Ishikawa (cell line): ENCODE measurements at regions not wholly inside any gene's neighbourhood (a gene's known extent, or its start where the extent isn't known, plus 50 kb on each side); places are given as distances from the start of the nearest gene placed in this dataset.

Experiments used
- EP300 ChIP-seq: IDR thresholded peaks from 2 replicates; pipeline ENCODE4 v1.6.1; 2012; ENCODE audit warnings: borderline replicate concordance
- YY1 ChIP-seq: IDR thresholded peaks from 2 replicates; pipeline ENCODE4 v1.6.1; 2012; ENCODE audit warnings: low read depth
- TF ChIP-seq, protein P1 (sequence below): IDR thresholded peaks from 2 replicates; pipeline ENCODE4 v1.6.1; 2012
- TF ChIP-seq, protein P2 (sequence below): IDR thresholded peaks from 2 replicates; pipeline ENCODE4 v1.6.1; 2012; ENCODE audit warnings: low read depth, mild to moderate bottlenecking

DNA sequence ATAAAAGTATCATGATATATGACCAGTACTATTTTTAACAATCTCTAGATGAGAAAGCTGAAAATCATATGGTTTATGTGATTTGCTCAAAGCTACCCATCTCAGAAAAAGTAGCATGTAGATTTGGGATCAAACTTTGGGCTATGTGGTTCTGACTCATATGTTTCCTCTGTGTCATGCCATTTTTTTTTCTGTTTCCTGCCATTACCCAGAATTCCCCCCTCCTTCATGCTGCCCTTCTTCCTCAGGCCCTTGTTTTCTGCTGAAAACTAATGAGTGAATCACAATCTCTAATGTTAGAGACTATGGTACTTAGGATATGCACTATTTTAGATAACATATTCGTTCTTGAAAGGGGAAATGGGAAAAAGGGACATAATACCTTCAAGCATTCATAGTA lies 80.7 kb downstream of the JRKL start:
- TF ChIP-seq YY1 = no peak
- TF ChIP-seq EP300 = no peak
- TF ChIP-seq, protein P1, sequence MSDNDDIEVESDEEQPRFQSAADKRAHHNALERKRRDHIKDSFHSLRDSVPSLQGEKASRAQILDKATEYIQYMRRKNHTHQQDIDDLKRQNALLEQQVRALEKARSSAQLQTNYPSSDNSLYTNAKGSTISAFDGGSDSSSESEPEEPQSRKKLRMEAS = no peak
- TF ChIP-seq, protein P2, sequence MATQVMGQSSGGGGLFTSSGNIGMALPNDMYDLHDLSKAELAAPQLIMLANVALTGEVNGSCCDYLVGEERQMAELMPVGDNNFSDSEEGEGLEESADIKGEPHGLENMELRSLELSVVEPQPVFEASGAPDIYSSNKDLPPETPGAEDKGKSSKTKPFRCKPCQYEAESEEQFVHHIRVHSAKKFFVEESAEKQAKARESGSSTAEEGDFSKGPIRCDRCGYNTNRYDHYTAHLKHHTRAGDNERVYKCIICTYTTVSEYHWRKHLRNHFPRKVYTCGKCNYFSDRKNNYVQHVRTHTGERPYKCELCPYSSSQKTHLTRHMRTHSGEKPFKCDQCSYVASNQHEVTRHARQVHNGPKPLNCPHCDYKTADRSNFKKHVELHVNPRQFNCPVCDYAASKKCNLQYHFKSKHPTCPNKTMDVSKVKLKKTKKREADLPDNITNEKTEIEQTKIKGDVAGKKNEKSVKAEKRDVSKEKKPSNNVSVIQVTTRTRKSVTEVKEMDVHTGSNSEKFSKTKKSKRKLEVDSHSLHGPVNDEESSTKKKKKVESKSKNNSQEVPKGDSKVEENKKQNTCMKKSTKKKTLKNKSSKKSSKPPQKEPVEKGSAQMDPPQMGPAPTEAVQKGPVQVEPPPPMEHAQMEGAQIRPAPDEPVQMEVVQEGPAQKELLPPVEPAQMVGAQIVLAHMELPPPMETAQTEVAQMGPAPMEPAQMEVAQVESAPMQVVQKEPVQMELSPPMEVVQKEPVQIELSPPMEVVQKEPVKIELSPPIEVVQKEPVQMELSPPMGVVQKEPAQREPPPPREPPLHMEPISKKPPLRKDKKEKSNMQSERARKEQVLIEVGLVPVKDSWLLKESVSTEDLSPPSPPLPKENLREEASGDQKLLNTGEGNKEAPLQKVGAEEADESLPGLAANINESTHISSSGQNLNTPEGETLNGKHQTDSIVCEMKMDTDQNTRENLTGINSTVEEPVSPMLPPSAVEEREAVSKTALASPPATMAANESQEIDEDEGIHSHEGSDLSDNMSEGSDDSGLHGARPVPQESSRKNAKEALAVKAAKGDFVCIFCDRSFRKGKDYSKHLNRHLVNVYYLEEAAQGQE = no peak
